HG02588 (cell line): ENCODE measurements at regions not wholly inside any gene's neighbourhood (a gene's known extent, or its start where the extent isn't known, plus 50 kb on each side); places are given as distances from the start of the nearest gene placed in this dataset.
"Not testable (repeated sequence)": the region's sequence is repeated elsewhere in the genome, so short reads cannot be mapped to it uniquely, and the experiment has no call there.

Experiments
- ATAC-seq: cut with Tn5 transposase; IDR thresholded peaks from one replicate; pipeline ENCODE4 v1.9.1; 2021; ENCODE audit warnings: mild to moderate bottlenecking, moderate library complexity; ENCODE audit not compliant: unreplicated experiment

DNA sequence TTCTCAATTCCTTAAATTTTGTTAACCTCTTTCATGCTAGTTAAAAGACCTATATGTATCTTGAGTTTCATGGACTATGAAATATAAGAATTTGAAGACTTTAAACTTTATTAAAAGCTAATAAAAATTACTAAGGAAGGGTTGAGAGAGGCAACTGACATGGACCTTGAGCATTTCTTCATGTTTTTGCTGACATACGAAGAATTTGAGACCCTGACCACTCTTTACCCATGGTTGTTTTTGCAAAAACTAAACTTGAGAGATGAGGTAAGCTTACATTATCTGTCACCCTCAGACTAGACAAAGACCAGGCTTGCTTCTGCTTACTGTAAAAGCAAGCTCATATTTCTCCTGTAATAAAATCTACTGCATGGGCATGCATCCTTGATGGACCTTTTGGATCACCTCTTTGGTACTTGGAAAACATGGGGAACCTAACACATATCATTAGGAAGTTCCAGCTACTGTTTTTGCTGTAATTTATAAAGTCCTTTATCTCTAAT lies 338.2 kb upstream of the PABPC4L start:
- ATAC-seq, result no peak

DNA sequence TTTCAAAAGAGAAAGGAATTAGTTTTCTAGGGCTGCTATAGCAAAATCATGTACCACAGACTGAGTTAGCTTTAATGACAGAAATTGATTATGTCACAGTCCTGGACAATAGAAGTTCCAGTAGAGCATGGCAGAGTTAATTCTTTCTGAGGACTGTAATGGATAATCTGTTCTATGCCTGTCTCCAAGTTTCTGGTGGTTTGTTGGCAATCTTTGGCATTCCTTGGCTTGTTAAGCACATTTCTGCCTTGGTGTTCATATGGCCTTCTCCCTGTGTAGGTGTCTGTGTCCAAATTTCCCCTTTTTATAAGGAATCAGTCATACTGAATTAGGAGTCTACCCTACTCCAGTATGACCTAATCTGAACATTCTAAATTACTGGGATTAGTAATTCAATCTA lies 336.1 kb upstream of the PABPC4L start:
- ATAC-seq, result no peak

DNA sequence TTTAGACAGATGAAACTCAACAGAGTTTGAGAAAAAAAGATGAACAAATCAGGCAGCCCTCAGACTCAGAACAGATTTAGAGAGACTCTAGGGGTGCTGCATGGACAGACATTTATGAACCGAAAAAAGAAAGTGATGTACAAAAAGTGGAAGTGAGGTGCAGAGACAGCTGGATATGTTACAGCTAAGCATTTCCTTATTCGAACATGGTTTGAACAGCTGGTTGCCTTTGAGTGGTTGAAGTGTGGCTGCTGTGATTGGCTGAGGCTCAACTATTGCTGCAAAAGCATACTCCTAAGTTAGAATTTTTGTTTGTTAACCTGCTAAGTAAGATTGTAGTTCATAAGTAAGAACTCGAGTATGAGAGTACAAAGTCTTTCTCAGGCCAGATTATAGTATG lies 331.5 kb upstream of the PABPC4L start:
- no peak for ATAC-seq

DNA sequence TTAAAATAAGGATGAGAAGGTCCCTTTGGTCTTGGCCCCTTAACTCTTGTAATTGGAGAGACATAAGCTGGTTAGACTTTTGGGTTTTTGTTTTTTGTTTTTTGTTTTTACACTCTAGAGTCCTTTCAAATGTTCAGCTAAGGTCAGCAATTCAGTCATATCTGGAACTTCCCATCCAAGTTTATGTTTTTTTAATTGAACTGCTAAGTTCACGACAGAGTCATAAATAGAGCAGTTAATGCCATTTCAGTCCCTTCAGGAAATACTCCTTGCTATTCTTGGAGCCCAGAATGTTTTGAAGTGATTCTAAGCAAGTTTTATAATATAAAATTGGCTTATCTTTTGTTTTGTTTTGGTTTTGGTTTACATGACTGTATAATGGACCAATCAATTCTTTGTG lies 329.4 kb upstream of the PABPC4L start:
- no peak for ATAC-seq

DNA sequence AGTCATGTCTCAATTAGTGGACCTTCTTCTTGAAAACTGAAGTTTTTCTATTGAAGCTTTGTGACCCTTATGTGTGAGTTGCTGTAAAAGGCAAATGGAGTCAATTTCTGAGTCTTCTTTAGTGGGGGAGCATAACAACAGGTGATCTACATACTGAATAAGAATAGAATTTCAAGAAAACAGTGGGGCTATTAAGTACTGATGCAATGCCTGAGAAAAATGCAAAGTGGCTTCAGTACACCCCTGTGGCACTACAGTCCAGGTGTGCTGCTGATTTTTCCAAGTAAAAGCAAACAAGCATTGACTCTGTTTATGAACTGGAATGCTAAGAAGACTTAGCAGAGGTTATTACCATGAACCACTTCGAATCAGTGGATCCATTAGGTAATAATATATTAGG lies 328.0 kb upstream of the PABPC4L start:
- no peak for ATAC-seq

DNA sequence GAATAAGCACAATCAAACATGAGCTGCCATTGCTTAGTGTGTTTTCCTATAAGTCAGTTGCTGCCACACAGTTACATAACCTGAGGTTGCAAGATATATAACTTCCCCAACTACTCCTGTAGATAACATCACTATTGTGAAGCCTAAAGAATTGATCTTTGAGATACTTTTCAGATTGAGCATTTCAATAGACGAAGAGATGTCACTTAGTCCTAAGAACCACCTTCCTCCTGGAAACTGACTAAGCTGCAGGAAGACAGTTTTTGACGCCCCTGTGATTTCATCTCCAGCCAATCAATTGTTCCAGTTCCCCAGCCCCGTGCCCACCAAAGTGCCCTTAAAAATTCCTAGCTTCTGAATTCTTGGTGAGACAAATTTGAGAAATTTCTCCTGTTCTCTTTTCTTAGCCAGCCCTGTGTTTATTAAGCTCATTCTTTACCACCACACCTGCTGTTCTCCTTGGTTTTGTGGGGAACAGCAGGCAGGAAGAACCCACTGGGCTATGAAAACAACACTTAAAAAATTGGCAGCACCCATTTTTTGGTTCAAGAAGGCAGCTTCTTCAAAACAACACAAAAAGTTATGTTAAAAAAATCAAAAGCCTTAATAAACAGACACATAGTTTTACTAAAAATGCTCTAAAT lies 317.1 kb upstream of the PABPC4L start:
- ATAC-seq, result no peak

DNA sequence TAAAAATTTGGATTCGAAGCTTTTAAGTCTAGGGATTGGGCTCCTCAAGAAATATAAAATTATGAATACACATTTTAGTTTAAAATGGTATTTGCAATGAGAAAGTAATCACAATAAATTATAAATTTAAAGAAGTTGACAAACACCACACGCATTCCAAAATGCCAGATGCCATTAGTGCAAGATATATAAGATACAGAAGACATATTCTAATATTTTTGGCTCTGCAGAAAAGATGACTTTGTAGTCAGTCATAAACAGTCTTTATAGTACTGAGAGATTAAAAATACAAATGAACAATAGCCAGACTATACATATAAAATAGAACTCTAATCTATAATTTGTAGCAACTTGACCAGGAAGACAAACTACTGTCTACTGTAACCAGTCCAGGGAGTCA lies 309.0 kb upstream of the PABPC4L start:
- ATAC-seq, result no peak

DNA sequence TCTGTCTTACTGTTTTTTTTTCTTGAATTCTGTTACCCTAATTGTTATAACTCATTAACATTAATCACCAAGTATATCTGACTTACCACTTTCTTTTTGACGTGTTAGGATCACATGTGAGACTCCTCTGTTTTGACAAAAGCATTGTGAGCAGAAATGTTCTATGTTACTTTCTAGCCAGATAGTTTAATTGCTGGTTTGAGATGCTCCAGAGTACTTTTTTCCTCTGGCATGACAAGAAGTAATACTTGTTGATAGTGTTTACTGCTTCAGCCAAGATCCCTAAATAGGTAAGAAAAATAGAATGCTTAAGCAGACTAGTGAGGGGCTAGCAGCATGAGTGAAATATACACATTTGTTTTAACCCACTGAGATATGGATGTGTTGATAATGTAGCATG lies 303.9 kb upstream of the PABPC4L start:
- no peak for ATAC-seq

DNA sequence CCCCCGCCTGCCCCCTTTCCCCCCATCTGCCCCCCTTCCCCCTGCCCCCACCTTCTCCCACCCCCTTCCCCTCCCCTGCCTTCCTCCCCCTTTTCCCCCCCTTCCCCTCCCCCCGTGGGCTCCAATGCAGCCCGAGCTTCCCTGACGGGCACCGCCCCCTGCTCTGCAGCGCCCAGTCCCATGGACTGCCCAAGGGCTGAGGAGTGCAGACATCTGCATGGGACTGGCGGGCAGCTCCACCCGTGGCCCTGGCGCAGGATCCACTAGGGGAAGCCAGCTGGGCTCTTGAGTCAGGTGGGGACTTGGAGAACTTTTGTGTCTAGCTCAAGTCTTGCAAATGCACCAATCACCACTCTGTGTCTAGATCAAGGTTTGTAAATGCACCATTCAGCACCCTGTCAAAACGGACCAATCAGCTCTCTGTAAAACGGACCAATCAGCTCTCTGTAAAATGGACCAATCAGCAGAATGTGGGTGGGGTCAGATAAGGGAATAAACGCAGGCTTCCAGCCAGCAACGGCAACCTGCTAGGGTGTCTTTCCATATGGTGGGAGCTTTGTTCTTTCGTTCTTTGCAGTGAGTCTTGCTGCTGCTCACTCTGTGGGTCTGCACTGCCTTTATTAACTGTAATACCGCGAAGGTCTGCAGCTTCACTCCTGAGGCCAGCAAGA lies 300.5 kb upstream of the PABPC4L start:
- no peak for ATAC-seq

DNA sequence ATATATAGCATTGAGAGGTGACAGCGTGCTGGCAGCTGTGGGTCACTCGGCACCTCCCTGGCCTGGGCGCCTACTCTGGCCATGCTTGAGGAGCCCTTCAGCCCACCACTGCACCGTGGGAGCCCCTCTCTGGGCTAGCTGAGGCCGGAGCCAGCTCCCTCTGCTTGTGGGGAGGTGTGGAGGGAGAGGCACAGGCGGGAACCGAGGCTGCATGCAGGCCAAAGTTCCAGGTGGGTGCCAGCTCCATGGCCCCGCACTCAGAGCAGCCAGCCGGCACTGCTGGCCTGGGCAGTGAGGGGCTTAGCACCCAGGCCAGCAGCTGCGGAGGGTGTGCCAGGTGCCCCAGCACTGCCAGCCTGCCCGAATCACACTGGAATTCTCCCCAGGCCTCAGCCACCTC lies 299.9 kb upstream of the PABPC4L start:
- not testable (repeated sequence) for ATAC-seq

DNA sequence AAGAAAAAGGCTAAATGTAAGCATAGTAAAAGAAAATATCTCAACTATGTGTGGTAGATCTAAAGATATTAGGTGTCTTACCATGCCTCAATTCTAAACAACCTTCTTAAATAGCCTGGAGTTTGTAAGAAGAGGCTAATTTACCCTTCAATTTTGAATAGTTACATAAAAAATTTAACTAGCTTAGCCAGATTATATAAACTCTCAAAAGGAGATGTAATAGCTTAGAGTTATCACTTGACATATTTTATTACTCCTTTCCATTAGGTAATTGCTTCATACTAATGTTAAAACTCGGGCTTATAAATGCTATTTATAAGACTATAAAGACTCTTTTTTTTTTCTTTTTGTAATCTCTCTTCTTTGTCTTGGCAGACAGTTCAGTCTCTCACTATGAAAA lies 297.5 kb upstream of the PABPC4L start:
- ATAC-seq, result no peak

DNA sequence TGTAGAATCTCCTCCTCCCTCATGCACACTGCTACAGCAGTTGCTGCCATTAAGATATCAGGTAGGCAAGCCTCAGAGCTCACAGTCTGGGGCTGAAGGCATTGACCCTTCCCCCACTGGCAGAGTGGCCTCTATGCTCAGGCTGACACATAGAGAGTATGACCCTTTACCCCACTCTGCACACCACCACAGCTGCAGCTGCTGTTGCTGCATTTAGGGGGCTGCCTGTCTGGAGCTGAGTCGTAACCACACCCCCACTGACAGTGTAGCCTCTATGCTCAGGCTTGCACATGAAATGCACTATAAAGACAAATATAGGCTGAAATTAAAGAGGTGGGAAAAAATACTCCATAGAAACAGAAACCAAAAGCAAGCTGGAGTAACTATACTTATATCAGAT lies 289.3 kb upstream of the PABPC4L start:
- ATAC-seq, result no peak

DNA sequence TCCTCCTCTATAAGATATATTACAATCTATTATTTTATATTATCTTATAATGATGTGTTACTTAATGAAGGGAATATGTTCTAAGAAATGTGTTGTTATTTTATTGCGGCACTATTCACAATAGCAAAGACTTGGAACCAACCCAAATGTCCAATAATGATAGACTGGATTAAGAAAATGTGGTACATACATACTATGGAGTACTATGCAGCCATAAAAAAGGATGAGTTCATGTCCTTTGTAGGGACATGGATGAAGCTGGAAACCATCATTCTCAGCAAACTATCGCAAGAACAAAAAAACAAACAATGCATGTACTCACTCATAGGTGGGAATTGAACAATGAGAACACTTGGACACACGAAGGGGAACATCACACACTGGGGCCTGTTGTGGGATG lies 281.9 kb upstream of the PABPC4L start:
- ATAC-seq, result not testable (repeated sequence)

DNA sequence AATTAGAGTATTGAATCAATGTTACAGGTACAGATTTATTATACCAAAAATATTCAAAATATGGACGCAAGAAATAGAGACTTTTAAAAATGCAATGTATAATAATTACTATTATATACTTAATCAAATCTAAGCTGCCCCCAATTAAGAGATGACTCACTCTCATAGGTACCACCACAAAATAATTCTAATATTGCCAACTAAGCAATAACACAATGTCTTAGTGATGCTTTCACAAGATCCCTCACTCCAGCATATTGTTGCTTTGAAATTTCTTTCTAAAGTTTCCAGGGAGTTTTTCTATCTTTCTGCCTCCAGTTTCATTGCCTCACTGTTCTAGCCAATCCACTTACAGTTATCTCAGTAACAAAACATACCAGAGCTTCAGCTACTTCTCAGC lies 270.0 kb upstream of the PABPC4L start:
- ATAC-seq, result no peak

DNA sequence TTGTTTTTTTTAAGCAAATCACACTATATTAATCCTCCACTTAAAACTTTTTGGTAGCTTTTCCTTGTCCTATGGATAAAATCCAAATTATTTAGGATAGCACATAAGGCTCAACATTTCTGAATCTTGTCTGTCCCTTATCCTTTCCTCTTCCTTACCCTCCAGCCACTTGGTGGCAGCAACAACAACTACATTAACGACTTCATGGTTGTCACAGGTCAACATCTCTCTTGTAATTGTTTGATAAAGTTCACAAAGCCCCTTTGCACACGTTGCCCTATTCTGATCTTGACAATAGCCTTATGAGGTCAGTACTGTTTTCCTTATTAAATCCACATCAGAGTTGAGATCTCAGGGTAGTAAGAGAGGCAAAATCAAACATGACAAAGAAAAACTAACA lies 269.0 kb upstream of the PABPC4L start:
- no peak for ATAC-seq

DNA sequence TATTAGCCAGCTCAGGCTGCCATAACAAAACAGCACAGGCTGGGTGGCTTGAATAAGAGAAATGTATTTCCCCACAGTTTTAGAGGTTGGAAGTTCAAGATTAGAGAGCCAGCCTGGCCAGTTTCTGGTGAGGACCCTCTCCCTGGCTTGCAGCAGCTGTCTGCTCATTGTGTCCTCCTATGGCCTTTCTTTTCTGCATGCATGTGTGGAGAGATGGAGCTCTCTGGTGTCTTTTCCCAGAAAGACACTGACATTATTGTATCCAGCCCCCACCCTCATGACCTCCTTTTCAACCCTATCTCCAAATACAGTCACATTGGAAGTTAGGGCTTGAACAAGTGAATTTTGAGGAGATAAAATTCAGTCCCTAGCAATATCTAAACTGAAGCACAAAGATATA lies 263.8 kb upstream of the PABPC4L start:
- no peak for ATAC-seq

DNA sequence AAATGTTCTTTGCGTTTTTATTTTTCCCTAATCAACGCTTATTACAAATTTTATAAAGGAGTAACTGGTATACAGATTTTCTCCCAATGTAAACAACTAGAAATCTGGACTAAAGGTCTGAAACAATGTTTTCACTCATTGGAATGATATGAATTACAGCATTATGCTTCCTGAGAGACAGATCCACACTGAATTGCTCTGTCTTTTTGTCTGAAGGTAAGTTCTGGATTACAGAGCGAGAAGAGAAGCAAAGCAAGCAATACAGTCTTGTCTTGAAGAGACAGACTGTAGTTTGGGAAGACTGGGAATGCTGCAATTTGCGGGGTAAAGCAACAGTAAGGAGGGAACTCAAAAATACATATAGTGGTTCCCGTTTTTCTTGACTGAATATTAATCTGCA lies 262.2 kb upstream of the PABPC4L start:
- ATAC-seq, result no peak

DNA sequence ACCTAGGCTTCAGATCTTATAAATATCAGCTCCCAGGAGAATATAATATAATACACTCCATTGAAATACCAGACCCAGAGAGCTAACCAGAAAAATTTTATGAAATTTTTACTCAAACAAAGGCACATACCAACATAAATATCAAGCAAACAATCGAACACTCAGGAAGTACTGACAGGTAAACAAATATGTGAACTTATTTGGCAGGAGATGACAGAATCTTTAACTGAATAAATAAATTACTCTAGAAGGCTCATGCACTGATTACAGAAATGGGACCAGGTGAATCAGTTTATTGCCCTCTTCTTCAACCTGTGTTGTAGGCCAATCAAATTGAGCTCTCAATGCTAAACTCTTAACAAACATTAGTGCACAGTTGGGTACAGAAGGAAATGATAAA lies 225.2 kb upstream of the PABPC4L start:
- no peak for ATAC-seq

DNA sequence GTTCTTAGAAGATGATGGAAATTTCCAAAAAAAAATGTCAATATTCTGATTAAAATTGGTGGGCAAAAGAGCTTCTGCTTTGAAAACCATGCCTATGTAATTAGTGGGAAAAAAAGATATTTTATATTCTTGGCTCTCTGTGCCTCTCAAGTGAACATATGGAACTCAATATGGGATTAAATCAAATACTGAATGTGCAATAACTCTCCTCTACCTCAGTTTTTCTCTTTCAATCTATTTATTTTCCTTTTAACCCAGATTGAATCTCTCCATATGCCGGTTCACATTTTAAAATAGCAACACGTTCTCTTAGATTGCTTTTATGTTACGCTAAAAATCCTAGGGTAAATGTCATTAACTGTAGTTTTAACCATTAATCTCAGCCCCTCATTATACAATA lies 224.2 kb upstream of the PABPC4L start:
- no peak for ATAC-seq

DNA sequence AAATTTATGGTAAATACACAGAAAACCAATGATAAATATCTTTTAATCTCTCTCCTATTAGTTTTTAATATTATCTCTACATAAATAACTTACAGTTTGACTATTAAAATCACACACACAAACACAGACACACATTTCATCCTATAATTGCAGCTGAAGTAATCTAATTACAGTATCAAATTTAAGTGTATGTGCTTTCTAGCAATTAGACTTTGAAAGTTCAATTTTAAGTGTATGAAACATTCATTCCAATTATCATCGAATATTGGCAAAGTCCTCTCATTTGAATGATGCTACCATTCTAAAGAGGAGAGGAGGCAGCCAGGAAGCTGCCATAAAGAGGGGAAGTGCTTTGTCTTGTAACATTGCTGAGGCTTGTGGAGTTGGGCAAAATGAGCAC lies 221.2 kb upstream of the PABPC4L start:
- no peak for ATAC-seq

DNA sequence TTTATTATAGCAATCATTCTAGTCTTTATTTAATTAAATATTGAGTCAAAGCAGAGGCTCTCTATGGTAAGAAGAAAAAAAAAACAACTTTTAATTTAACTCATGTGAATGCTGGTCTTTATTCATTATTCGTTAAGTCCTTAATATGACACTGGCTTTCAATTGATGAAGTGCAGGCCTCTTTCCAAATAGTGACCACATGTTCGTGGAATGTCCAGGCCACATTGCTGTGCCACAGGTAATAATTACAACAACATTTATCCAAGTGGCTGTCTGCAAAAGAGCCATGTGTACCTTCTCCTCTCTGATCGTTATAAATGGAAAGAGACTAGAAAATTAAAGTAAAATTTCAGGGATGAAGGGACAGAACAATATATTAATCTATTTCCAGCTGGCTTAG lies 220.1 kb upstream of the PABPC4L start:
- no peak for ATAC-seq

DNA sequence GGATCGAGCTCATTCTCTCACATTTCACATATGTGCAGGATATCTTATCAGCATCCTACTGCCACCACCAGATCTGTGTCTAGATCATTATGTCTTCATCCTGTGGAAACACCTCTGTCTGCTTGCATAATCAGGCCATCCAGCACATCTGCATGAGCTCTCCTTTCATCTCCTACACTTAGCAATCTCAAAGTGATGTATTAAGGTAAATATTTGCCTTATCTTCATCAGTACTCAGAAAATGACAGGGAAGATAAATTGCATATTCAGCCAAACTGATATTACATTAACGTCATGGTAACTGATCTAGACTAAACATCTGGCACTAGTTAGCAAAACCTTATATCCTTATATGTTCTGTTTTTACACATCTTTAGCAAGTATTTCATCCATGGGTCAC lies 207.3 kb upstream of the PABPC4L start:
- ATAC-seq, result no peak

DNA sequence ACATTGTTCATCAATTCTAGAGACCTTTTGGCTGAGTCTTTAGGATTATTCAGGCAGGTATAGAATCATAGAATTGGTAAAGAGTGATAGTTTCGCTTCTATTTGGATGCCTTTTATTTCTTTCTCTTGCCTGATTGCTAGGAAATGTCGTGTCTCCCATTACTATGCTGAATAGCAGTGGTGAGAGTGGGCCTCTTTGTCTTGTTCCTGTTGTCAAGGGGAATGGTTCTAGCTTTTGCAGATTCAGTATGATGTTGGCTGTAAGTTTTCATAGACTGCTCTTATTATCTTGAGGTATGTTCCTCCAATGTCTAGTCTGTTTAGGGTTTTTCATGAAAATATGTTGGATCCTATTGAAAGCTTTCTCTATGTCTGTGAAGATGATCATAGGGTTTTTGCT lies 200.2 kb upstream of the PABPC4L start:
- ATAC-seq, result no peak
